ENCODE measurements at regions not wholly inside any gene's neighbourhood (a gene's known extent, or its start where the extent isn't known, plus 50 kb on each side); places are given as distances from the start of the nearest gene placed in this dataset.

DNA sequence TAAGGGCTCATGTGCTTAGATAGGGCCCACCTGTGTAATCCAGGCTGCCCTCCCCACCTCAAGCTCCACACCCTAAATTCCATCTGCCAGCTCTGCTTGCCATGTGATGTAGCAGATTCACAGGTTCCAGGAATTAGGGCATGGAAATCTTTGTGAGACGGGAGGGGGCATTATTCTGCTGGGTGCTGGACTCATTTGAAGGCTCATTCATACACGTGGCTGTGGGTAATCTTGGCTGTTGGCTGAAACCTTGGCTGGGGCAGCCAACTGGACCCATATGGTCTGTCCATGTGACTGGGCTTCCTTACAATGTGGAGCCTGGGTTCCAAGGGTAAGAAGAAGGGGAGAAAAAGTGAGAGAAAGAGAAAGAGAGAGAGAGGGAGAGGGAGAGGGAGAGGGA lies 115.1 kb downstream of the CYLD start:
- Histone ChIP-seq H3K4me3 (ENCODE audit: low read length) (no peak overlapping the region), H3K36me3 (ENCODE audit: control insufficient read depth, insufficient read depth, low read length, severe bottlenecking) (no peaks in the 10 kb centered on the region), H3K9me3 (ENCODE audit: control insufficient read depth, low read length) (no peaks in the 10 kb centered on the region), H3K9ac (ENCODE audit: low read length) (no peak overlapping the region), H3K4me1 (ENCODE audit: control insufficient read depth, insufficient read depth, low read length) (peaks cover 4% of the 10 kb centered on the region), H3K27me3 (replicated peaks; ENCODE audit: control insufficient read depth, insufficient read depth, low read length) (no peaks in the 10 kb centered on the region)
- no peak for DNase-seq (ENCODE audit: low read depth)

DNA sequence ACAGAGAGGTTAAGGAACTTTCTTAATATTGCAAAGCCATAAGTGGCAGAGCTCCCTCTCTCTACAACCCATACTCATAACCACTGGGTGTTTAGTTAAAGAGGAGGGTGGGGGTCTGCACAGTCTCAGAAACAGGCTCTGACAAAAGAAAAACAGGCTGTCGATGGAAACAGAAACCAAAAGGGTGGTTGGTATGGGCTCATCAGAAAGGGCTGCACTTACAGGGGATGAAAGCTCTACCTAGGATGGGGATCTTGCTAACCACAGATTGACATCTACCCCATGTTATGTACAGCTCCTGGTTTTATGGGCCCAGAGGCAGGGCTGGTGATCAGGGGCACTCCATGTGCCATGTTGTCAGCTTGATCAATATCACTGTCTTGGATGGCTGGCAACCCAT lies 111.4 kb downstream of the CYLD start:
- Histone ChIP-seq H3K9me3 (ENCODE audit: control insufficient read depth, low read length) (no peaks in the 10 kb centered on the region), H3K4me1 (ENCODE audit: control insufficient read depth, insufficient read depth, low read length) (no peaks in the 10 kb centered on the region), H3K4me3 (ENCODE audit: low read length) (no peak overlapping the region), H3K9ac (ENCODE audit: low read length) (no peak overlapping the region), H3K36me3 (ENCODE audit: control insufficient read depth, insufficient read depth, low read length, severe bottlenecking) (no peaks in the 10 kb centered on the region), H3K27me3 (replicated peaks; ENCODE audit: control insufficient read depth, insufficient read depth, low read length) (peaks cover 3% of the 10 kb centered on the region)
- no peak for DNase-seq (ENCODE audit: low read depth)
